ENCODE measurements at regions not wholly inside any gene's neighbourhood (a gene's known extent, or its start where the extent isn't known, plus 50 kb on each side); places are given as distances from the start of the nearest gene placed in this dataset.
A peak's percentile ranks its signal among the peaks of the same experiment; 100 is the strongest.

DNA sequence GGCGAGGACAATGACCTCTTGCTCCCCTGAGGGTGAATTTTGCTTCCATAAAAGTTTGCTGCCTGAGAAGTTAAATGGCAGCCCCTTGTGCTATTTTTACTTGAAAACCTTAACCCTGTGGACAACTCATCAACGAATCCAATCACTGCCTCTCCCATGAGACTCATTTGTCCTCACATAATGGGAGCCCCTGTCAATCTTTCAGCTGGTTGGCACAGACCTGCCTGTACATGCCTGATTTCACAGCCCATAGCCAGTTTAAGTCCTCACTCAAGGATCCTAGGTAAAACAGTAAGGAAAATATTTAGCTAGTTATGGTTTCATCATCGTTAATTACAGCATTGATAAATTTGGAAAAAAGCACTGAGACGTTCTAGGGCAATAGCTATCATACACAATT lies 207.4 kb downstream of the NHLRC3 start:
- no peak for DNase-seq

DNA sequence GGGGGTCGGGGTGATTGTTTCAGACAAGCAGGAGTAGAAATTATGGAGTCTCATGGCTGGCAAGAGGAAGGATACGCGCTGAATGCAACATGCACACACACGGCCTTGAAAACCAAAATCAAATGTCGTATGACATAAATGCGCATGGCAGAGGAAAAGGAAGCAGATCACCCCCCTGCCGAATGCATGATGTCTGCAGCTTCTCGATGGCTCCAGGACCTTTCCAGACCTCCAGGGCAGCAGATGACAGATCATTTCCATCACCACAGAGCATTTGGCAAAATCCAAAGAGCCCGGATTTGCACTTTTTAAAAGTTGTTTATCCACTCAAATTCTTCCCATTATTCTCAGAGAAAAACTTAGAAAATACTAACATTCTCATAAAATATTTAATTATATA lies 211.7 kb downstream of the NHLRC3 start:
- no peak for DNase-seq

DNA sequence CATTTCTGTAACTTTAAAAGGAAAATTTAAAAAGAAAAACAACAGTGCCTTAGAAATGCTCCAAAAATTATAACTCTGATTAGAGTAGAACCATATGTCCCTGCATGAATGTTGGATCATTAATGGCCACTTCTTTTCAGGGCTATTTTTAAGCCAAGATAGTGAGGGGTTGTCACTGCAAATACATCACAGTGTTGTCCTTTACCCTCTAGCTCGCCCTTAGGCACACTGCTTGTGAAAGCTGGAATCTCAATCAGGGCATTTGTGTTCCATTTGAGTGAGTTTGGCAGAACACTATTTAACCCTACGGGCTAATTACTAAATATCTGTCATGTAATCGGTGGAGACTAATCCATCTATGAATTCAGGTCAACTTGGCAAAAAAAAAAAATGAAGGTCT lies 212.2 kb downstream of the NHLRC3 start:
- no peak for DNase-seq

DNA sequence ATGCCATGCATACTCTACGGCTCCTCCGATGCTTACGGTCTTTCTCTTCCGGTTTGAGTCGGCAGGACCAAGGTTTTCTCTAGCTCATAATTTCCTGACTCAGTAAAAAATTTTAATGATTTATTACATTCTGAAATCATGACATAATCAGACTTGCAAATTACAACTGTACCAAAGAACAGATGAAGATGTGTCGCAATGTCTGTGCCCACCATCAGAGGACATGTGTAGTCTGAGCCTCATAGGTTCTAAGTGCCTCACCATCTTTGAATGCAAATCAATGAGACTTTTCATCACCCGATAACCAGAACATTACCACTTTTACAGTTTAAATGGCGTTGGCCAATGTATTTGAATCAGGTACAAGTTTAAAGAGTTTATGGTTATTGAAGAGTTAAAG lies 213.1 kb downstream of the NHLRC3 start:
- no peak for DNase-seq

DNA sequence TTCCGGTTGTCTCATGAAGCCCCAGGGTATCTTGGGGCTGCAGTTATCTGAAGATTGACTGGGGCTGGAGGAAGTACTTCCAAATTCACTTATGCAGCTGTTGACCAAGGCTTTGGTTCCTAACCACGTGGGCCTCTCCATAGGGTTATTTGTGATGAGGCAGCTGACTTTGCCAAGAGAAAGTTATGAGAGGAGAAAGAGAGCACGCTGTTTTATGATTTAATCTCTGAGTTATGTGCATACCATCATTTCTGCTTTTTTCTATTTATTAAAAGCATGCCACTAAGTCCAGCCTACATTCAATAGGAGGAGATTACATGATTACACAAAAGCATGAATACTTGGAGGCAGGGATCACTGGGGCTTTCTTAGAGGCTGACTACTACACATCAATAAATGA lies 215.5 kb downstream of the NHLRC3 start:
- DNase-seq, result no peak

DNA sequence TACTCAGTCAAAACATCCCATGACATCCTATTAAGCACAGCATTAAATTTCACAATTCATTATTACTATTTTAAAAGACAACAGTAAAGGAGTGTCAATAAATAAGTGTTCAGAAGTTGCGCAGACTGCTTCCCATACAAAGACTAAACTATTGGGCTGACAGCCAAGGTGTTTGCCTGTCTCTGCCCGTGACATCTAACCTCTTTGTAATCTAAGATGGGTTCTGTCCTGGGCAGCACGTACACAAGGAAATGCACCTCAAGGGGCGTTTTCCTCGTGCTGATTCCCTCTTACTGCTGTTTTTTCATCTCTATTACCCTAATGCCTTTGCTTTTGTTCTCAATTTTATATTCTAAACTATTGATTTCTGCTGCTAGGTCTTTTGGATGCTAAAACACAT lies 216.3 kb downstream of the NHLRC3 start:
- no peak for DNase-seq

DNA sequence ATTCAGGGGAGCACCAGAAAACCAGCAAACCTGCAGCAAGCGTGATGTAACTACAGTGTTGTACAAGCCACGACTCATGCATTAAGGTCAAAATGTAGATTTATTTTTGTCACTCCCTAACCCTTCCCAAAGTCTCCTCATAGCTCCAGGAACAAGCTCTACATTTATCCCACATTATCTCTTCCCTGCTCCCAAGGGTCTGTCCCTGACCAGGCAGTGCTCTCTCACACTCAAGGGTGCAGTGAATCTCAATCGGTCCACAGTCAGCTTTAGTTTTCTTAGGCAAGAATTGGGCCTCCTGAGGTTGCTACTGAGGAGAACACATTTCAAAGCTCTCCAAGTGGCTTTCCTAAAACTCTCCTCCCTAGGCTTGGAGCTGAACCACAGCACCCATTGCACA lies 219.4 kb downstream of the NHLRC3 start:
- no peak for DNase-seq

DNA sequence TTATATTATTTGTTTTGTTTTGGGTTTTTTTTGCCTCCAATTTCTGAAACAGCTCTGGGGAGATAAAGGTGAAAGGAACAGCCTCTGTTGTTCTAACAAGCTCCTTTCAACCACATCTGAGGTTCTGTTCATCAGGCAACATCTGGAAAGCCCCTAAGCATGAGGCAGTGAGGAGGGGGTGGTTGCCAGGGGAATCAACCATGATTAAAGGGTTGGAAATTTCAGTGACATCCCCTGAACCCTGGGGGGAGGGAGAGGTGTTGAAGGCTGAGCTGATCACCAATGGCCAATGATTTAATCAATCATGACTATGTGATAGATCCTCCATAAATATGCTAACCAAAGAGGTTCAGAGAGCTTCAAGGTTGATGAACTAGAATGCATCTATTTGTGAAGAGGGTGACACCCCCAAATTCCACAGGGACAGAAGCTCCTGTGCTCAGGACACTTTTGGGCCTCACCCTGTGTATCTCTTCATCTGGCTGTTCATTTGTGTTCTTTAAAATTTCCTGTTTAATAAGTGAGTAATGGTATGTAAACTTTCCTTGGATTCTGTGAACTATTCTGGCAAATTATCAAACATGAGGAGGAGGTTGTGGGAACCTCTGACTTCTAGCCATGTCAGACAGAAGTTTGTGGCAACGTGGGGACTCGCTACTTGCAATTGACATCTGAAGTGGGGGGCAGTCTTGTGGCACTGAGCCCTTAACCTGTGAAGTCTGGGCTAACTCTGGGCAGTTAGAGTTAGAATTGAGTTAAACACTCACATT lies 221.3 kb downstream of the NHLRC3 start:
- DNase-seq, result peak; percentile 1

DNA sequence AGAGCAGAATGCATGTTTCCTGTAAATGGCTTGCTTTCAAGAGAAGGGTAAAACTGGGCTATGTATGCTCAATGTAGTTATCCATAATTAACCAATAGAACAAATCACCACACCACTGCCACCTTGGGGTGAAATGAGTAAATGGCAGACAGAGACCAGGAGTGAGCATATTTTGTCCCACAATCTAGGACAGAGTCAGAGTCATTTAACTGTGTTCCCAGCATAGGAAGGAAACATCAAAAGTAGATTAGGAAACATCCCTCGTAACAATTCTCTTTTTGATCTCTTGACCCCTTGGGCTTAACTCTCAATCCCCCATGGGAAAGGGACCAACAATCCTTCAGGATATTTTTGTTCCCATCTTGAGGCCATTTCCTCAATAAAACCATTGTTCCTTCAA lies 224.8 kb downstream of the NHLRC3 start:
- peak; percentile 2 for DNase-seq

DNA sequence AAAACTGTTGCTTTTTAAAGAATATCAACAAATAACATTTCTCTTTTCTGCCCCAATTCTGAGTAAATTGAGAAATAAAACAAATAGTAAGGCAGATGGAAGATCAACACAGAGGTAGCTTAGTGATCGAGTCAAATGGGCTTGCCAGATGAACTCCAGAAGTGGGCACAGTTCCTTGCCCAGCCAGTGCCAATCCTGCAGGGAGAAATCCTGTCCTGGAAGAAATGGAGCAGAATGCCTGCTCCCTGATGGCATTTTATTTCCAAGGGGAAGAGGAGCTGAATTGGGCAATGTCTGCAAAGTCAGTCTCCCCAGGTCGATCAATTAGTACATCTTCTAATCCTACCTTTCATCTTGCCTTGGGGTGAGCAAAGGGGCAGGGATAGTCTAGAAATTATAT lies 225.3 kb downstream of the NHLRC3 start:
- DNase-seq, result no peak

DNA sequence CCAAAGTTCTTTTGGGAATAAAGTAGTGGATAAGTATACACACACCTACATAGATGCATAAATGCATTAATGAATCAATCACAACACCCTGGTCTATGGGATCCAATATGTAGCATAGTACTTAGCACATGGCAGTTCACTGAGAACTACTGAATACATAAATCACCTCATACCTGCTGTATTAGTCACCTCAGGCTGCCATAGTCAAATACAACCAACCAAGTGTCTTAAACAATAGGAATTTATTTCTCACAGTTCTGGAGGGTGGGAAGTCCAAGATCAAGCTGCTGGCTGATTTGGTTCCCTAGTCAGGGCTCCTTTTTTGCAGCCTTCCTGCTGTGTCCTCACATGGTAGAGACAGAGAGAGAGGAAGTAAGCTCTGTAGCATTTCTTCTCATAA lies 228.2 kb downstream of the NHLRC3 start:
- DNase-seq, result no peak

DNA sequence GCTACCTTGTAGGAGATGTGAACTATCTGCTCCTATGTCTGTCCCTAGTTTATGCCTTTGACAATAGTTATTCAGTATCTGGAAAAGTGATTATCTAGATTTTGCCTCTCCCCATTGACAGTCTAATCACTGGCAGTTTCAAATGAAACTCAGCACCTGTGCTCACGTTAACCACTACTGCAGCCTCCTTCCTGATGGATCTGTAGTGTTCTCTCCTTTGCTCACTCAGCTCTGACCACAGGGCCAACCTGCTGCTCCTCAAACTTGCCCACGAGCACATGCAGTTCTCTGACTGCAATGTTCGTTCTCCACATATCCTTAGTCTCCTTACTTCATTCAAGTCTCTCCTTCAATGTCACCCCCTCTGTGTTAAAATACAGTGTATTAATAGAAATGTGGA lies 230.1 kb downstream of the NHLRC3 start:
- no peak for DNase-seq

DNA sequence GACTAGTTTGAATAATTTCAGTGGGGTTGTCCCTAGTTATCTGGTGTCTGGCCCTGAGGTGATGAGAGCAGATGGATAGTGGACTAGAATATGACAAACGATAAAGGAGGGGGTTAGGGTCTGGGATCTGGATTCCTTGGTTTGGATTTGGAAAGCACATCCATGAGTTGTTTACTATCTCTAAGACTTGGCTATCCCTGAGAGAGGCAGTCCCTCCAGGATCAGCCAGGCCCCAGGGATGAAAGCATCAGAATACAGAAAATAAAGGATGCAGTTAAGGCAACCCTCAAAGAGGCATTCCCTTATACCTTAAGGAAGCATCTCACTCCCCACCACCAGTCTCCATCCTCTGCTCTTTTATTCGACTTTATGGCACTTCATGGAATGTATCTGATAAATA lies 230.7 kb downstream of the NHLRC3 start:
- no peak for DNase-seq

DNA sequence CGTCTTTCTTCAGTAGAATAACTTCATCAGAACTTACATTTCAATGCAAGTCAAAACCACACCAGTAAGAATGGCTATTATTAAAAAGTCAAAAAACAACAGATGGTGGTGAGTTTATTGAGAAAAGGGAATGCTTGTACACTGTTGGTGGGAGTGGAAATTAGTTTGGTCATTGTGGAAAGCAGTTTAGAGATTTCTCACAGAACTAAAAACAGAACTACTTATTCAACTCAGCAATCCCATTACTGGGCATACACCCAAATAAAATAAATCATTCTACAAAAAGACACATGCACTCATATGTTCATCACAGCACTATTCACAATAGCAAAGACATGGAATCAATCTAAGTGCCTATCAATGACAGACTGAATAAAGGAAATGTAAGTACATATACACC lies 231.2 kb downstream of the NHLRC3 start:
- no peak for DNase-seq

DNA sequence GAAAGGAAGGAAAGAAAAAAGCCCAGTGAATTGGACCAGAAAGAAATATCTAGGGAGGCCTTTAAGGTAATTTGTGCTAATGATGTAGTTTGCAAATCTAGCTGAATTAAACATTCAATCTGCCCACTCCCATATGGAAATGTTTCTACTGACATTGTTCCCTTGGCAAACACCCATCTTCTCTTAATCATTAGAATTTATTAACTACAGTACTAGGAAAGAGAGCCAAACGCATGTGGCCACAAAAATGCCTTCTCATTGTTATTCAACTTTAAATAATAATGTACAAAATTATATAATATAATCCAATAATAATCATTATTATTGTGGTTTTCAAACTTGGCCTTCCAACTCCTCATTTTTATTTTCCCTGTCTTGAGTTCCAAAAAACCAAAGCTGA lies 234.7 kb downstream of the NHLRC3 start:
- DNase-seq, result no peak

DNA sequence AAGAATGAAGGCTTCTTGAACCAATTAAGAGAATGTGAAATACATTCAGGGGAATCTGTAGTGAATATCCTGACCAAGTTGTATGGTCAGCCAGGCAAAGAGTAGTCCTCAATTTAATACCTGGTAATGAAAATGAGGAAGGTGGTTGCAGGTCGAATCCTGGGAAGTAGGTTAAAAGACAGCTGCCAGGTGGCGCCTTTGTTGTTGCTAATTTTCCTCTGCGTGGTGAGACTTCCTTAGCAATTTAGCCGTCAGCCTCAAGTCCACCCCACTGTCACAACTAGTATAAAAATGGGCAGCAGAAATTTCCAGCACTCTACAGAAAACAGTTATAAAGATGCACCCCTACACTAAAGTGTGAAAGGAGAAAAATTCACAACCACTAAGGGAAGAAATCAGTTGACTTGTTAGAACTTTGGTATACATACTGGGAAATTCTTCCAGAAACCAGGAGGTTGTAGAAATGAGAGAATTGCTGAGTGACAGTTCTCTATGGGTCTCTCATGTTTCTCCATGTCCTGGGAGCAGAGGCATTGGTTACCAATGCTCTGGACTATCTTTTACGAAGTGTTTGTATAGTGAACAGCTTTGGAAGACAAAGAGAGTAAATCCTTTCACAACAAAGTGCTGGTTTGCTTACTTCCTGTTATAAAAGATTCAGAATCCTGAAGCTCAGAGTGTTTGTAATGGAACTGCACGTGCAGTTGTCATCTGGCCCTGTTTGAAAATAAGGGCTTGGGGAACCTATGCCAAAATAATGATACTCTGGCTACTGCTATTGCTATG lies 235.9 kb downstream of the NHLRC3 start:
- no peak for DNase-seq

DNA sequence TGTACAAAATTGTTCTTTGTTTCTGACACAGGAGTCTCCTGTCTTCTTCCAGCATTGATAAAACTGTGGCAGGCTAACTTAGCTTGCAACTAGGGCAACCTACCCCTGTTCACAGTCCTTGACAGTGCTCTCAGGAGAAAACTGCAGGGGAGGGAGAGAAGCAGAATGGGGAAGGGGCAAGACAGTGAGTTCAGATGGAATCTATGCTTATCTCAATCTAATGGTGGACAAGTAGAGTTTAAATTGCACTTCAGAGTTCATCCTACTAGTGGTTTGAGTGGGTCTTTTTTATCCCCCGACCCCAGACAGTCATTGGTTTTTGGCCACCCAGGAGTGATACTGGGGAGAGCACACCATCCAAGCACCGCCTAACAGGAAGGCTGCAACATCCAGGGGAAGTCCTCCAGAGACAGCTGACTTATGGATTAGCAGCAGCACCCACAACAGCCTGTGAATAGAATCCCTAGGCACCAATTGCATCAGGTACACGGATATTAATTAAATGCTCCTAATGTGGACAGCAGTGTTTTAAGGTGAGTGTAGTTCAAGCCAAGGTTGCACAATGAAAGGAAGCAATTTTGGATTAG lies 236.6 kb downstream of the NHLRC3 start:
- no peak for DNase-seq

DNA sequence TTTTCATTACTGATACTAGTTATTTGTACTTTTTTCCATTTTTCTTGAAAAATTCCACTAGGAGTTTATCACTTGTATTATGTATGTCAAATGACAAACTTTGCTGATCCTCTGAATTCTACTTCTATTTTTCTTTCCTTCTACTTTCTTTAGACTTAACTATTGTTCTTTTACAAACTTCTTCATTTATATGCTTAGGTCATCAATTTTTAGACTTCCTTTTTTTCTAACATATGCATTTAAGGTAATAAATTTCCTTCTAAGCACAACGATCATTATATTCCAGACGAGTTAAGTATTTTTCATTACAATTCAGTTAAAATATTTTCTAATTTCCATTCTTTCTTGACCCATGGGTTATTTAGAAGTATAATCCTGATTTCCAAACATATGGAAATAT lies 240.8 kb downstream of the NHLRC3 start:
- DNase-seq, result no peak

DNA sequence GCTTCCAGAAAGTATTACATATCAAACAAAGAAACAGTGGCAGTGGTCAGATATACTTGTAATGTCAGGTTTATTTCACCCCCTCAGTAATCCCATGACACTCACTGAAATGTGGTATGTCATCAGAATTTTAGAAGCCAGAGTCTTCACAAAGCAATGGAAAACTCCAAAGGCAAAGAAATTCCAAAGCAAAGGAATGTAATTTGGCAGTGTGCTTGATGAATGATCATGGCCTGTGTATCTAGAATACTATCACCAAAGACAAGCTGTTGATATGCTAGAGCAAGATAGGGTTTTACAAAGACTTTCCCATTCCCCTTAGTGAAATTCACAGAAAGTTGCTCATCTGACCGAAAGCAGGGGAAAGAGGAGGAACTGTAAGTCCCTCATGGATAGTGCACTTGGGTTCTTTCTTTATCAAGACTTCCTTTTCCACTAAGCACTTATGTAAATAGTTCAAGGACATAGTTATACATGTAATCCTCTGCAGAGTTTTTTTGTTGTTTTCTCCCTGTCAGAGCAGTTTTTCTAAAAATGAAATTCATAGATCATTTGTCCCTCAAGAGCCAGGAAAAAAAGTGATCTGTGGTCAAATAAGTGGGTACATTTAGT lies 243.4 kb downstream of the NHLRC3 start:
- no peak for DNase-seq

DNA sequence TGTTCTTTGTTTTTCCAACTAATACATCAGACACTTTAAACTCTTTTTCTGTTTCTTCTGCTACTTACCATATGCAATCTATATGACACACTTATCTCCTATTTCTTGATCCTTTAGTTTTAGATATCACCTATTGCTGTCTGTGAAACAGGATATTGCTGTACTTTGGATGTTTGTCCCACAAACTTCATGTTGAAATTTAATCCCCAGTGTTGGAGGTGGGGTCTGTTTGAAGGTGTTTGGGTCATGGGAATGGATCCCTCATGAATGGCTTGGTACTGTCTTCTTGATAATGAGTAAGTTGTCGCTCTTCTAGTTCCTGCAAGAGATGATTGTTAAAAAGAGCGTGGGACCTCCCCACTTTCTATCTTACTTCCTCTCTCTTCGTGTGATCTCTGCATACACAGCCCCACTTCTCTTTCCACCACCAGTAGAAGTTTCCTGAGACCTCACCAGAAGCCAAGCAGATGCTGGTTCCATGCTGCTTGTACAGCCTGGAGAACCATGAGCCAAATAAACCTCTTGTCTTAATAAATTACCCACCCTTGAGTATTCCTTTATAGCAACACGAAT lies 244.2 kb downstream of the NHLRC3 start:
- DNase-seq, result no peak

DNA sequence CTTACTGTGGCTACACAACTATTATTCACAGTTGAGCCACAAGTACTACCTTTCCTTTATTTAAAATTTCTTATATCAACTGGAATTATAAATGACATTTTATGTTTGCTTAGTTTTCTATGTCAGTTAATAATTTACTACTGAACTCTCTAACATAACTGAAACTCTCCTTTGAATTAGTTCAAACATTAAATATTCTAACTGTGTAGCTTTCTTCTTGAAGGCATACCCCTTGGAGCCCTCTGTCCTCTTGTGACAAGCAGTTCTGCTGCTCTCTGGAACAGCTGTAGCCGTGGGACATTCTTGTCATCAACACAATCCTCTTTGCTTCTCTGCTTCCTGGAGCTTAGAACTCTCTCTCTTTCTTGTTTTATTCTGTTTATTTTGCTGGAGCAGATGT lies 244.8 kb downstream of the NHLRC3 start:
- no peak for DNase-seq

DNA sequence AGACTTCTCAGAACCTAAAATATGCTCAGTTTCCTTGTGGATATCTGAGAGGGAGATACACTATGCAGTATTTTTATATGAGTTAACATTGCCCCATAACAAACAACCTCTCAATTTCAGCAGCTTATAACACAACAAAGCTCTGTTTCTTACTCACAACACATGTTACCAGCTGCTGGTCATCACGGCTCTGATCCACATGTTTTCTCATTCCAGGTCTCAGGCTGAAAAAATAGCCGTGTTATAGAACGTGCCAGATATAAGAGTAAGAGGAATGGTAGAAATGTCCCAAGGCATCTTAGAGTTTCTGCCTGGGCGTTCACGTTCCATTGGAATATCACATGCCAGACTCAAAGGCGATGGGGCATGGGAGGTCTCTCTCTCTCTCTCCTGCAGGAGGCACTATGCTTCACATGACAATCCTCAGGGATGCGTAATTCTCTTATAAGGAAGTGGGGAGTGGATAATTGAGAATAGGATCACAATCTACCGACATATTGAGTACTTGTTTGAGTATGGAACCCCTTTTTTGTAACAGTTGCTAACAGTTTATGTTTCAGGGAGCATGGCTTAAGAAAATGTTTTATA lies 246.6 kb downstream of the NHLRC3 start:
- DNase-seq, result no peak
